Thoracic aorta (tissue), 2 donors: ENCODE measurements at regions not wholly inside any gene's neighbourhood (a gene's known extent, or its start where the extent isn't known, plus 50 kb on each side); places are given as distances from the start of the nearest gene placed in this dataset.
A peak's percentile ranks its signal among the peaks of the same experiment; 100 is the strongest.

Experiments
- ATAC-seq: fragments of 150-250 bp; one replicate; pipeline ENCODE4 v1.8.0; 2017; ENCODE audit warnings: low read depth; ENCODE audit not compliant: insufficient number of reproducible peaks, low FRiP score
- DNase-seq: peaks from one replicate; pipeline ENCODE4 v3.0.0-alpha.2; 2020; ENCODE audit warnings: low spot score
- H3K27ac ChIP-seq, 2 donors: fragments of 200-600 bp; sonication (generic); 1 replicate in 1 of 2; 2 replicates in 1 of 2; pipeline ENCODE4 v1.5.1; 2016; ENCODE audit warnings: mild to moderate bottlenecking in 2 of 2, moderate library complexity in 2 of 2
- H3K27me3 ChIP-seq: fragments of 200-600 bp; sonication (generic); replicated peaks from 2 replicates; pipeline ENCODE4 v1.6.0; 2016; ENCODE audit warnings: mild to moderate bottlenecking; ENCODE audit not compliant: insufficient read depth
- H3K36me3 ChIP-seq: fragments of 200-600 bp; sonication (generic); one replicate; pipeline ENCODE4 v1.5.1; 2016
- H3K4me1 ChIP-seq, 2 donors: fragments of 200-600 bp; sonication (generic); 1 replicate in 1 of 2; 2 replicates in 1 of 2; pipeline versions ENCODE4 v1.5.1 to v1.6.0; 2016; ENCODE audit warnings: low read depth in 2 of 2, mild to moderate bottlenecking in 1 of 2; ENCODE audit not compliant: control insufficient read depth in 1 of 2
- H3K4me3 ChIP-seq: fragments of 200-600 bp; sonication (generic); 2 replicates; pipeline ENCODE4 v1.5.1; 2016; ENCODE audit warnings: mild to moderate bottlenecking
- H3K9me3 ChIP-seq: fragments of 200-600 bp; sonication (generic); 2 replicates; pipeline ENCODE4 v1.5.1; 2016
- CTCF ChIP-seq: fragments of 200-600 bp; sonication (generic); IDR thresholded peaks from one replicate; pipeline ENCODE4 v1.5.1; 2019; ENCODE audit warnings: antibody characterized with exemption

GRCh38 chr7:148523550-148523949 is 67.0 kb upstream of the C7orf33 start:
- Histone ChIP-seq H3K9me3 (no peaks in the 10 kb centered on the region), H3K4me3 (no peak overlapping the region), H3K27ac (no peak overlapping the region), H3K27me3 (no peaks in the 10 kb centered on the region), H3K4me1 (no peaks in the 10 kb centered on the region), H3K36me3 (no peaks in the 10 kb centered on the region)
- no peak for TF ChIP-seq CTCF
- no peak for ATAC-seq
- no peak for DNase-seq

GRCh38 chr7:148524479-148525224 is 65.9 kb upstream of the C7orf33 start:
- no peak for ATAC-seq
- no peak for DNase-seq
- Histone ChIP-seq H3K27ac (no peak overlapping the region), H3K27me3 (no peaks in the 10 kb centered on the region), H3K36me3 (no peaks in the 10 kb centered on the region), H3K4me1 (no peaks in the 10 kb centered on the region), H3K9me3 (no peaks in the 10 kb centered on the region), H3K4me3 (no peak overlapping the region)
- no peak for TF ChIP-seq CTCF

- H3K4me3 ChIP-seq: no peak overlapping the region
- H3K9me3 ChIP-seq: no peaks in the 10 kb centered on the region
- TF ChIP-seq CTCF: peak; percentile 37
- no peak overlapping the region for H3K27ac ChIP-seq
- no peaks in the 10 kb centered on the region for H3K4me1 ChIP-seq
- no peaks in the 10 kb centered on the region for H3K27me3 ChIP-seq
- ATAC-seq (no peak), DNase-seq (no peak)
- no peaks in the 10 kb centered on the region for H3K36me3 ChIP-seq
These were observed 62.8 kb upstream of the C7orf33 start for GRCh38 chr7:148527717-148528168.

GRCh38 chr7:148535217-148535616 is 55.3 kb upstream of the C7orf33 start:
- ATAC-seq (no peak), DNase-seq (no peak)
- Histone ChIP-seq H3K27me3 (no peaks in the 10 kb centered on the region), H3K36me3 (no peaks in the 10 kb centered on the region), H3K9me3 (no peaks in the 10 kb centered on the region), H3K27ac (no peak overlapping the region), H3K4me1 (peaks cover 0 to 3% of the 10 kb centered on the region in 2 donors), H3K4me3 (peak overlapping the region; percentile 19)
- TF ChIP-seq CTCF: no peak

GRCh38 chr7:148537435-148537834 is 53.1 kb upstream of the C7orf33 start:
- H3K27ac ChIP-seq: no peak overlapping the region
- H3K4me1 ChIP-seq: peaks cover 0 to 12% of the 10 kb centered on the region in 2 donors
- no peak for TF ChIP-seq CTCF

More at GRCh38 chr7:148537435-148537834, 53.1 kb upstream of the C7orf33 start:
- Histone ChIP-seq H3K27me3 (no peaks in the 10 kb centered on the region), H3K4me3 (no peak overlapping the region), H3K36me3 (no peaks in the 10 kb centered on the region), H3K9me3 (no peaks in the 10 kb centered on the region)
- ATAC-seq (no peak), DNase-seq (no peak)
